Caki2 (cell line): ENCODE measurements at regions not wholly inside any gene's neighbourhood (a gene's known extent, or its start where the extent isn't known, plus 50 kb on each side); places are given as distances from the start of the nearest gene placed in this dataset.

ENCODE experiments used
- DNase-seq: peaks from one replicate; pipeline ENCODE4 v3.0.0-alpha.2; 2015; ENCODE audit warnings: low read depth
- in situ Hi-C: cut with HindIII; loops from 2 replicates; pipeline ENCODE4 v1.10.0; 2016; ENCODE audit warnings: low sequenced_read_pairs, low pct_unique_long_range_greater_than_20kb, mixed read lengths

GRCh38 chrX:1912193-1912592 is 297.3 kb downstream of the ASMT start:
- in situ Hi-C loops, result no loop called here

GRCh38 chrX:1914606-1915365 is 299.9 kb downstream of the ASMT start:
- in situ Hi-C loops, result no loop called here
- DNase-seq, result no peak

More at GRCh38 chrX:1912193-1912592, 297.3 kb downstream of the ASMT start:
- DNase-seq, result no peak

GRCh38 chrX:1918780-1919179 is 303.9 kb downstream of the ASMT start:
- DNase-seq, result no peak
- in situ Hi-C loops, result no loop called here

- DNase-seq, result no peak
- in situ Hi-C loops, result no loop called here
Observed at GRCh38 chrX:1925053-1925481, 310.2 kb downstream of the ASMT start.

GRCh38 chrX:1928805-1929204 is 313.9 kb downstream of the ASMT start:
- in situ Hi-C loops, result no loop called here
- no peak for DNase-seq

- DNase-seq, result peak; percentile 28
Observed at GRCh38 chrX:1932231-1932630, 317.4 kb downstream of the ASMT start.

GRCh38 chrX:1933964-1934363 is 319.1 kb downstream of the ASMT start:
- in situ Hi-C loops, result no loop called here
- no peak for DNase-seq

More at GRCh38 chrX:1932231-1932630, 317.4 kb downstream of the ASMT start:
- in situ Hi-C loops, result no loop called here

GRCh38 chrX:1935805-1936204 is 320.9 kb downstream of the ASMT start:
- in situ Hi-C loops, result no loop called here
- no peak for DNase-seq

- in situ Hi-C loops, result no loop called here
- DNase-seq, result no peak
Observed at GRCh38 chrX:1938190-1938589, 323.3 kb downstream of the ASMT start.

- no peak for DNase-seq
- in situ Hi-C loops, result no loop called here
Observed at GRCh38 chrX:1941321-1941720, 326.5 kb downstream of the ASMT start.

- in situ Hi-C loops, result no loop called here
- no peak for DNase-seq
Observed at GRCh38 chrX:1945879-1946278, 331.0 kb downstream of the ASMT start.

GRCh38 chrX:1946974-1947373 is 332.1 kb downstream of the ASMT start:
- in situ Hi-C loops, result no loop called here
- DNase-seq, result no peak
